ENCODE measurements at regions not wholly inside any gene's neighbourhood (a gene's known extent, or its start where the extent isn't known, plus 50 kb on each side); places are given as distances from the start of the nearest gene placed in this dataset.

GRCh38 chr15:38189671-38190295 lies 62.9 kb upstream of the SPRED1 start:
- no peak for ATAC-seq
- TF ChIP-seq, protein P1, sequence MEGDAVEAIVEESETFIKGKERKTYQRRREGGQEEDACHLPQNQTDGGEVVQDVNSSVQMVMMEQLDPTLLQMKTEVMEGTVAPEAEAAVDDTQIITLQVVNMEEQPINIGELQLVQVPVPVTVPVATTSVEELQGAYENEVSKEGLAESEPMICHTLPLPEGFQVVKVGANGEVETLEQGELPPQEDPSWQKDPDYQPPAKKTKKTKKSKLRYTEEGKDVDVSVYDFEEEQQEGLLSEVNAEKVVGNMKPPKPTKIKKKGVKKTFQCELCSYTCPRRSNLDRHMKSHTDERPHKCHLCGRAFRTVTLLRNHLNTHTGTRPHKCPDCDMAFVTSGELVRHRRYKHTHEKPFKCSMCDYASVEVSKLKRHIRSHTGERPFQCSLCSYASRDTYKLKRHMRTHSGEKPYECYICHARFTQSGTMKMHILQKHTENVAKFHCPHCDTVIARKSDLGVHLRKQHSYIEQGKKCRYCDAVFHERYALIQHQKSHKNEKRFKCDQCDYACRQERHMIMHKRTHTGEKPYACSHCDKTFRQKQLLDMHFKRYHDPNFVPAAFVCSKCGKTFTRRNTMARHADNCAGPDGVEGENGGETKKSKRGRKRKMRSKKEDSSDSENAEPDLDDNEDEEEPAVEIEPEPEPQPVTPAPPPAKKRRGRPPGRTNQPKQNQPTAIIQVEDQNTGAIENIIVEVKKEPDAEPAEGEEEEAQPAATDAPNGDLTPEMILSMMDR (IDR thresholded peaks at IDR 0.05), result no peak
- no peak for FAIRE-seq
- no peak overlapping the region for H3K4me3 ChIP-seq
- DNase-seq, result no peak
- no peaks in the 10 kb centered on the region for H3K27me3 ChIP-seq
- H3K27ac ChIP-seq, result no peak overlapping the region
- H3K36me3 ChIP-seq, result no peaks in the 10 kb centered on the region
- 69% methylated on average over 5 of the region's 5 CpGs for WGBS, 2 donors
- no peaks in the 10 kb centered on the region for H3K4me1 ChIP-seq
- intact Hi-C loops (cut with DNase I), result no loop called here
- H3K9me3 ChIP-seq, result no peaks in the 10 kb centered on the region

DNA sequence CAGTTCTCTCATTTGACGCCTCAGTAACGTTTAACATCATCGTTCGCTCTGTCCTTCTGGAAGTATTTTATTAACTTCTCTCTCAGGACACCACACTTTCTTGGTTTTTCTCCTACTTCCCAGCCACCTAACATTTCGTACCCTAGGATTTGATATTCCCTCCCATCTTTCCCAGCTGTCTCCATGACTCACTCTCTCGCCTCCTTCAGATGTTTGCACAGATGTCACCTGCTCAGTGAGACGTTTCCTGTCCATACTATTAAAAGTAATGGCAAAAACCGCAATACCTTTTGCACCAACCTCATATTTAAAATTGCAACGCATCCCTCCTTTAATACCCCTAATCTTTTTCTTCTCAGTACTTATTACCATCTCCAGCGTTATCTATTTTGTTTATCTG lies 62.1 kb upstream of the SPRED1 start:
- FAIRE-seq, result no peak
- TF ChIP-seq, protein P1 (IDR thresholded peaks at IDR 0.05), result no peak
- no peaks in the 10 kb centered on the region for H3K9me3 ChIP-seq
- DNase-seq, result no peak
- no peaks in the 10 kb centered on the region for H3K36me3 ChIP-seq
- intact Hi-C loops (cut with DNase I), result no loop called here
- 76 to 79% methylated on average over 10 of the region's 10 CpGs for WGBS, 2 donors
- no peak overlapping the region for H3K4me3 ChIP-seq
- ATAC-seq, result no peak
- H3K27me3 ChIP-seq, result no peaks in the 10 kb centered on the region
- H3K27ac ChIP-seq, result no peak overlapping the region
- H3K4me1 ChIP-seq, result no peaks in the 10 kb centered on the region

DNA sequence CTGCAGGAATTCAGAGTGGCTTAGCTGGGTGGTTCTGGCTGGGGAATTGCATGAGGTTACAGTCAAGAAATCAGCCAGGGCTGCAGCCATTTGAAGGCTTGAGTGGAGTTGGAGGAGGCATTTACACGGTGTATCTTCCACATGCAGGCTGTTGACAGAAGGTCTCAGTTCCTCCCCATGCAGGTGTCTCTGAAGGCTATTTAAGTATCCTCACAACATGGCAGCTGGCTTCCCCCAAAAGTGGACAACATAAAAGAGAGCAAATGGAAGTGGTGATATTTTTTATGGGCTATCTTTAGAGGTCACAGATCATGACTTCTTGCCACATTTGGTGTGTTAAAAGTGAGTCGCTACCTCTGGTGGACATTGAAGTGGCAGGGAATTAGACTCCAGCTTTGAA lies 60.1 kb upstream of the SPRED1 start:
- TF ChIP-seq, protein P1 (IDR thresholded peaks at IDR 0.05), result no peak
- DNase-seq (no peak), FAIRE-seq (no peak), ATAC-seq (no peak)
- Histone ChIP-seq H3K4me3 (no peak overlapping the region), H3K36me3 (no peaks in the 10 kb centered on the region), H3K9me3 (no peaks in the 10 kb centered on the region), H3K4me1 (no peaks in the 10 kb centered on the region), H3K27me3 (no peaks in the 10 kb centered on the region), H3K27ac (no peak overlapping the region)
- intact Hi-C loops (cut with DNase I), result no loop called here
- 74 to 86% methylated on average over 2 of the region's 2 CpGs for WGBS, 2 donors

DNA sequence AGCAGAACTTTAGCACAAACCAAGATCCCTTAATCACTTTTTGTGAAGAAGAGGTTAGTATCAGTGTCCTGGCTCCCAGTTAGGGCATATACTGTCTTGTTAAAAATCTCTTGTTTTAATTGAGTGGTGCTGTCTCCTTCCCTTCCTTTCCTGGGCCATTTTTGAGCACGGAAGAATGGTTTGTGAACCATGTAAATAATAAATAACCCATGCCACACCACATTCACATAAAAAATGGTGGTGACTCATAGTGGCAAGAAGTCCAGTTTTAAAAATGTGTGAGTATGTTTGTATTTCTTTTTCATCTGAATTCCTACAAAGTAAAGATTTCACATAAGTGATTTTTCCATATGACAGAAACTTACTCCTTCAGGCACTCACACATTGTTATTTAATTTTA lies 59.1 kb upstream of the SPRED1 start:
- no peaks in the 10 kb centered on the region for H3K36me3 ChIP-seq
- ATAC-seq, result no peak
- no peaks in the 10 kb centered on the region for H3K9me3 ChIP-seq
- H3K4me3 ChIP-seq, result no peak overlapping the region
- FAIRE-seq, result no peak
- WGBS, 2 donors, result 46 to 64% methylated on average over 1 of the region's 1 CpG
- no peaks in the 10 kb centered on the region for H3K4me1 ChIP-seq
- TF ChIP-seq, protein P1 (IDR thresholded peaks at IDR 0.05), result no peak
- no peak overlapping the region for H3K27ac ChIP-seq
- no peak for DNase-seq
- H3K27me3 ChIP-seq, result no peaks in the 10 kb centered on the region
- intact Hi-C loops (cut with DNase I), result no loop called here

DNA sequence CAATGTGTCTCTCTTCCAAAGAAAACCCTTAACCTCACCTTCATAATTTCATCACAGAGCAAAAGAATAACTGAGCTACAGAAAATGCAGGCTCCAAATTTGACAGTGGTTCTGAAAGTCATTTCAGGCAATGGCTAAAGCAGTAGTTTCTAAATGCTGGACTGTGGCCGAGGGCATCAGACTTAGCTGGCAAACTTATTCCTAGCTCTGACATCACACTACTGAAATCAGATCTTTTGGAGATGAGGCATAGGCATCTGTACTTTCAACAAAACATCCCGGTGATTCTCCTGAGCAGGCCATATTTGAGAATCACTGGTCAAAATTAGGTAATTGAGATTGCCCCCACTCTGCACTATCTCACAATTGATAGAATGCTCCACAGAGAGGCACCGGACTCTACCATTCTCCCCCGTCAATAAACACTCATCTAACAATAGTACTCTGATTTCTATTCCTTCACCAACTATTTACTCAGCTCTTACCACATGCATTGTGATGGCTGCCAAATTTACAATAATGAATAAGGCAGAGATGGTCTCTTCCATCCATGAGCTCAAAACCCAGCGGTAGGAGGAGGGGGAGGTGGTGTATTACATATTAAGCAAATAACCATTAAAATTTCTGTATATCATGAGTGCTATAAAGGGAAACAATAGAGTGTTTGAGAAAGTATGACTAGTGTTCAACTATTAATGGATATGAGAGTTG lies 57.3 kb upstream of the SPRED1 start:
- H3K36me3 ChIP-seq, result no peaks in the 10 kb centered on the region
- H3K9me3 ChIP-seq, result no peaks in the 10 kb centered on the region
- ATAC-seq (no peak), FAIRE-seq (no peak), DNase-seq (no peak)
- no peak overlapping the region for H3K27ac ChIP-seq
- H3K27me3 ChIP-seq, result no peaks in the 10 kb centered on the region
- TF ChIP-seq, protein P1 (IDR thresholded peaks at IDR 0.05), result no peak
- WGBS, 2 donors, result 85 to 88% methylated on average over 5 of the region's 5 CpGs
- intact Hi-C loops (cut with DNase I), result no loop called here
- H3K4me3 ChIP-seq, result no peak overlapping the region
- no peaks in the 10 kb centered on the region for H3K4me1 ChIP-seq

All from pancreas (tissue), 10 donors.